SKM-1 treated with dmso at 0.1 percent for 144 hours (cell line): ENCODE measurements at regions not wholly inside any gene's neighbourhood (a gene's known extent, or its start where the extent isn't known, plus 50 kb on each side); places are given as distances from the start of the nearest gene placed in this dataset.

Source experiments
- DNase-seq: peaks from one replicate; lab custom pipeline; 2025; ENCODE audit not compliant: unreplicated experiment; lab: John Stamatoyannopoulos, UW

GRCh38 chr11:28461846-28462245 is 353.7 kb downstream of the METTL15 start:
- no peak for DNase-seq

- no peak for DNase-seq
Measured at GRCh38 chr11:28461338-28461737, 353.1 kb downstream of the METTL15 start.

GRCh38 chr11:28460348-28460747 is 352.2 kb downstream of the METTL15 start:
- DNase-seq = no peak

- no peak for DNase-seq
Measured at GRCh38 chr11:28459912-28460311, 351.7 kb downstream of the METTL15 start.

GRCh38 chr11:28457481-28458065 is 349.4 kb downstream of the METTL15 start:
- no peak for DNase-seq

GRCh38 chr11:28448186-28448585 is 340.0 kb downstream of the METTL15 start:
- DNase-seq = no peak

- DNase-seq = no peak
Measured at GRCh38 chr11:28447226-28447625, 339.0 kb downstream of the METTL15 start.

GRCh38 chr11:28442131-28442530 is 333.9 kb downstream of the METTL15 start:
- no peak for DNase-seq

GRCh38 chr11:28439403-28439802 is 331.2 kb downstream of the METTL15 start:
- no peak for DNase-seq

- DNase-seq = no peak
Measured at GRCh38 chr11:28420099-28420498, 311.9 kb downstream of the METTL15 start.

GRCh38 chr11:28417601-28418323 is 309.6 kb downstream of the METTL15 start:
- DNase-seq = no peak

GRCh38 chr11:28412029-28412428 is 303.8 kb downstream of the METTL15 start:
- no peak for DNase-seq

GRCh38 chr11:28401446-28401845 is 293.3 kb downstream of the METTL15 start:
- DNase-seq = no peak

GRCh38 chr11:28400331-28401100 is 292.3 kb downstream of the METTL15 start:
- DNase-seq = no peak

GRCh38 chr11:28393348-28393747 is 285.2 kb downstream of the METTL15 start:
- DNase-seq = no peak

- no peak for DNase-seq
Measured at GRCh38 chr11:28384418-28384817, 276.2 kb downstream of the METTL15 start.

GRCh38 chr11:28383456-28383855 is 275.3 kb downstream of the METTL15 start:
- no peak for DNase-seq
